Adrenal gland (tissue), 9 donors: ENCODE measurements at regions not wholly inside any gene's neighbourhood (a gene's known extent, or its start where the extent isn't known, plus 50 kb on each side); places are given as distances from the start of the nearest gene placed in this dataset.

Source experiments
- DNase-seq, 7 donors: peaks; one replicate each; pipeline ENCODE4 v3.0.0-alpha.2; 2019 to 2020
- H3K27ac ChIP-seq, 5 donors: fragments of 200-600 bp; sonication (generic) in 4 of 5; 1 replicate in 3 of 5; 2 replicates in 2 of 5; pipeline versions ENCODE4 v1.5.1 to v1.8.0; 2016 to 2020; ENCODE audit warnings: mild to moderate bottlenecking in 1 of 5
- H3K27me3 ChIP-seq: fragments of 200-600 bp; 2 replicates; pipeline ENCODE4 v1.8.0; 2021
- H3K36me3 ChIP-seq, 2 donors: fragments of 200-600 bp; replicated peaks in 1 of 2; 1 replicate in 1 of 2; 2 replicates in 1 of 2; pipeline versions ENCODE4 v1.5.1 to v1.8.0; 2018 to 2022
- H3K4me1 ChIP-seq, 2 donors: fragments of 200-600 bp; replicated peaks in 1 of 2; 1 replicate in 1 of 2; 2 replicates in 1 of 2; pipeline versions ENCODE4 v1.5.1 to v1.8.0; 2018 to 2021
- H3K4me3 ChIP-seq, 4 donors: fragments of 200-600 bp; sonication (generic) in 3 of 4; one replicate each; pipeline ENCODE4 v1.5.1; 2016 to 2018
- H3K9me3 ChIP-seq, 3 donors: fragments of 200-600 bp; sonication (generic) in 1 of 3; replicated peaks in 1 of 3; 1 replicate in 2 of 3; 2 replicates in 1 of 3; pipeline versions ENCODE4 v1.5.1 to v1.8.0; 2016 to 2021
- POLR2A ChIP-seq, 2 donors: fragments of 450-650 bp; IDR thresholded peaks; one replicate each; pipeline ENCODE4 v1.6.1; 2017; ENCODE audit warnings: antibody characterized with exemption in 2 of 2, mild to moderate bottlenecking in 2 of 2, moderate library complexity in 1 of 2
- WGBS, 4 donors: extraction: QIAGEN DNeasy Blood & Tissue Kit in 2 of 4; methylation state at CpG; one replicate each; pipeline versions ENCODE4 v1.1.5 to v1.1.7; 2013 to 2017; 5-methylcytosine and 5-hydroxymethylcytosine counted together
- intact Hi-C, 2 donors: fragments of 100-400 bp; cut with DNase I; formaldehyde crosslinking; loops; one replicate each; pipeline versions ENCODE4 v1.14.1 to v1.15.0; 2022 to 2023
- TF ChIP-seq, protein P1 (sequence below), 6 experiments: fragments of 450-650 bp in 4 of 6; fragments of 200-600 bp in 2 of 6; sonication (generic) in 1 of 6; IDR thresholded peaks; 1 replicate in 5 of 6; 2 replicates in 1 of 6; pipeline versions ENCODE4 v1.5.1 to v1.8.0; 2016 to 2021; ENCODE audit warnings: antibody characterized with exemption in 6 of 6, mild to moderate bottlenecking in 2 of 6, moderate library complexity in 1 of 6
- donor health status: healthy with polysubstance abuse.
- donor health status: Bipolar disorder and iron deficiency.
- donor health status: DM: yes; HTN: yes; CAD: no.
- donor health status: DM: no; HTN: no; CAD: no.
- donor health status: DM: no; HTN: no; CAD: no.

DNA sequence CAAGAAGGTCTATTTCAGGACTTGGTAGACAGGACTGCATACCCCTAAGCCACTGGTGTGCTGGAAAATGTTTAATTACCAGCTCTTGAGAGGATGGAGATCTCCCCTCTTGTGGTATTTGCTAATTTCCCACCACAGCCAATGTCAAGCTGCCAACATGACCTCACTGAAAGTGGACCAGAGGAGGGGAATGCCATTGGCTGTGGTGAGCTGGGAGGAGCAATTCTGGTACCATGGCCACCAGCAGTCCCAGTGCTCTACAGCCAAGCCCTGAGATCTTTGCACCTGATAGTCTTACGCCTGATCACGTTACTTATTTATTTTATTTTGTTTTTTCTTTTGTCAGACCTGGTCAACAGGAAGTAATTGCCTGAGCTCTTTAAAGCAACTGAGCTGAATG lies 82.5 kb upstream of the BCL6 start:
- intact Hi-C loops, result no loop called here
- Histone ChIP-seq H3K27ac (no peak overlapping the region), H3K36me3 (no peaks in the 10 kb centered on the region), H3K4me3 (no peak overlapping the region), H3K9me3 (no peaks in the 10 kb centered on the region), H3K27me3 (no peaks in the 10 kb centered on the region), H3K4me1 (no peaks in the 10 kb centered on the region)
- WGBS, 4 donors, result 86 to 92% (median 89%) methylated on average over 2 of the region's 2 CpGs
- TF ChIP-seq, protein P1, sequence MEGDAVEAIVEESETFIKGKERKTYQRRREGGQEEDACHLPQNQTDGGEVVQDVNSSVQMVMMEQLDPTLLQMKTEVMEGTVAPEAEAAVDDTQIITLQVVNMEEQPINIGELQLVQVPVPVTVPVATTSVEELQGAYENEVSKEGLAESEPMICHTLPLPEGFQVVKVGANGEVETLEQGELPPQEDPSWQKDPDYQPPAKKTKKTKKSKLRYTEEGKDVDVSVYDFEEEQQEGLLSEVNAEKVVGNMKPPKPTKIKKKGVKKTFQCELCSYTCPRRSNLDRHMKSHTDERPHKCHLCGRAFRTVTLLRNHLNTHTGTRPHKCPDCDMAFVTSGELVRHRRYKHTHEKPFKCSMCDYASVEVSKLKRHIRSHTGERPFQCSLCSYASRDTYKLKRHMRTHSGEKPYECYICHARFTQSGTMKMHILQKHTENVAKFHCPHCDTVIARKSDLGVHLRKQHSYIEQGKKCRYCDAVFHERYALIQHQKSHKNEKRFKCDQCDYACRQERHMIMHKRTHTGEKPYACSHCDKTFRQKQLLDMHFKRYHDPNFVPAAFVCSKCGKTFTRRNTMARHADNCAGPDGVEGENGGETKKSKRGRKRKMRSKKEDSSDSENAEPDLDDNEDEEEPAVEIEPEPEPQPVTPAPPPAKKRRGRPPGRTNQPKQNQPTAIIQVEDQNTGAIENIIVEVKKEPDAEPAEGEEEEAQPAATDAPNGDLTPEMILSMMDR (IDR thresholded peaks at IDR 0.05), result no peak
- no peak for TF ChIP-seq POLR2A (IDR thresholded peaks at IDR 0.05)
- DNase-seq, result no peak

DNA sequence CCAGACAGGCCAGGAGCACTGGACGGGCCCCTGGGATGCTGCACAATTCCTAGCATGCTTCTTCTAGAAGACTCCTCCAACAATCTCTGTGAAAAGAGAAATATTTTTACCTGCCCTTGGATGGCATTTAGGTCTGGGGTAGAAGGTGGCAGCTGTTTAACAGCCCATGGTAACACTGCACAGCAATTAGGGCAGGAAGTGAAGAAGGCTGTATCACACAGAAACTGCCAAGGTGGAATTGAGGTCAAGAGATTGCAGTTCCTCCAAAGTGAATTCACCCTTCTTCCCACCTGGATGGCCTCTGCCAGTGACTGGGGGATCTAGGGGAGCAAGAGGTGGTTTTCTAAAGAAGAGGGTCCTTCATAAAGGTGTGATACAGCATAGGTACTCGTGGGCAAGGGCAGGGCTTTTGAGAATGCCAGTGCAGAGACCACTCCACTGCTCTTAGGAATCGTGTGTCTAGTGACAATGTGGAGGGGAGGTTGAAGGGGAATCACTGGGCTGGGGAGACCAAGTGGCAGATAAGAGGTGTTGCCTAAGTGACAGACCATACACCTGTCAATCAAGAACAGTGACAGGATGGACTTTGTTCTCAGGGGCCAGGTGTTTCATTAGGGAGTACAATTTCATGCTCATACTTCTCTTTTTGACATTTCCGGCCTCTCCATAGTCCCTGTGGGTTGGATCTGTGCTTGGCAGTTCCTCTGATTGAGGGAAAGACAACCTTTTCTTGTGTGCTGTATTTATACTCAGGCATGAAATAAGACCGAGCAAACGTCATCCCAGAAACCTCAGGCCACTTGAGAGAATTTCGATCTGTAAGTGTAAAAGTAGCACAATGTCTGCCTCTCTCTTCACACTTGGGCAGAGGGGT lies 83.5 kb upstream of the BCL6 start:
- intact Hi-C loops, result no loop called here

DNA sequence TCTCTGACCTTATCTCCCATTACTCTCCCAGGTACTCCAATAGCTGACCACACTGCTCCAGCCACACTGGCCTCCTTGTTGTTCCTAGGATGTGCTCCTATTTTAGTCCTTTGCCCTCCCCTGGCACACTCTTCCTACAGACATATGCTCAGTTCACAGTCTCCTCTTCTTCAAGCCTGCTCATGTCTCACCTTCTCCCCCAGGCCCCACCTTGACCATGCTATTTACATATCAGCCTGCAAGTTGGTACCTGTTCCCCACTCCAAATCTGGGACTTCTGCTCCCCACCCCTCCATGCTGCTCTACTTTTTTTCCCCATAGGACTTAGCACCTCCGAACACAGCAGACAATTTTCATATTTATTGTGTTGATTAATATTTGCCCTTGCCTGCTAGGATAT lies 84.9 kb upstream of the BCL6 start:
- Histone ChIP-seq H3K9me3 (no peaks in the 10 kb centered on the region), H3K27ac (no peak overlapping the region), H3K27me3 (no peaks in the 10 kb centered on the region), H3K4me1 (no peaks in the 10 kb centered on the region), H3K4me3 (no peak overlapping the region), H3K36me3 (no peaks in the 10 kb centered on the region)
- no peak for DNase-seq
- 88 to 98% (median 94%) methylated on average over 1 of the region's 1 CpG for WGBS, 4 donors
- intact Hi-C loops, result no loop called here
- TF ChIP-seq, protein P1 (IDR thresholded peaks at IDR 0.05), result no peak
- TF ChIP-seq POLR2A (IDR thresholded peaks at IDR 0.05), result no peak

More for the DNA sequence above, 83.5 kb upstream of the BCL6 start:
- Histone ChIP-seq H3K4me3 (no peak overlapping the region), H3K27me3 (no peaks in the 10 kb centered on the region), H3K27ac (no peak overlapping the region), H3K36me3 (no peaks in the 10 kb centered on the region), H3K9me3 (no peaks in the 10 kb centered on the region), H3K4me1 (no peaks in the 10 kb centered on the region)
- 83 to 87% (median 85%) methylated on average over 7 of the region's 7 CpGs for WGBS, 4 donors
- no peak for DNase-seq
- TF ChIP-seq POLR2A (IDR thresholded peaks at IDR 0.05), result no peak
- TF ChIP-seq, protein P1 (IDR thresholded peaks at IDR 0.05), result no peak

DNA sequence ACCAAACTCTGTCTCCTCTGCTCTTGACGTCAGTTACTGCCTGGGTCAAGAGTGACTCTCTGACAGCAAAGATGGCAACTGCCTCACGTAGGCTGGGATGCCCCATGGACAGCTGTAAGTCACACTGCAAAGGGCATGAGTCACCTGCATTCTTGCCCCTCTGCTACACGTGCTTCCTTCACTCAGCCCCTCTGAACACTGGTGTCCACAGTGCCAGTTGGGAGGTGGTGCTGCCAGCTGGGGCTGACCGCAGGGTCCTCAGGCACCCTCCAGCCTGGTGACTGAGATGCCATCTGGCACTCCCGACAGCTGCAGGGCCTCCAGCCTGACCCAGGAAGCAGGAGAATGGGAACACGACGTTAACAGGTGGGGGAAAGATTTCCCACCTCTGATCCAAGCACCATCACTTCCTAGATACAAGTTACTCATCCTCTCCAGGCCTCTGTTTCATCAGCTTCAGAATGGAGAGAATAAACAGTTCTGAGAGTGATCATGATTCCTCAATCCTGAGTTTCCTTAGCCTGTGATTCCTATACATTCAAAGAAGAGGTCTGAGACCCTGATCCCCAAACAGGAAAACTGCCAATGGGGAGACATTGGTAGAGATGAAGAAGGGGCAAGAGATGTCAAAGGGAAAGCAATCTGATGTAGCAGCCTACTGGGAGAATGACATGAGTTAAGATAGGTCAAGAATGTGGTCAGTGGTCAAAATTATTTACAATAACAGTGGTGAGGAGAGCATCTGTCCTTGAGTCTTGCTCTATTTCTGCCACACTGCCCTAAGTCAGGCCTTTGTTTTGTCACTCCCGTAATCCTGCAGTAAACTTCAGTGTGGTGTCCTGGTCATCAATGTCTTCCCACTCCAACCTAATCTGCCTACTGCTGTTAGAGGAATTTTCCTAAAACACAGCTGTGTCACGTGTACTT lies 86.1 kb upstream of the BCL6 start:
- H3K36me3 ChIP-seq, result no peaks in the 10 kb centered on the region
- H3K27ac ChIP-seq, result no peak overlapping the region
- no peak for TF ChIP-seq POLR2A (IDR thresholded peaks at IDR 0.05)
- TF ChIP-seq, protein P1 (IDR thresholded peaks at IDR 0.05), result no peak
- H3K27me3 ChIP-seq, result no peaks in the 10 kb centered on the region
- H3K9me3 ChIP-seq, result no peaks in the 10 kb centered on the region
- no peaks in the 10 kb centered on the region for H3K4me1 ChIP-seq
- 82 to 88% (median 86%) methylated on average over 6 to 9 of the region's 9 CpGs for WGBS, 4 donors
- no peak for DNase-seq
- intact Hi-C loops, result no loop called here
- no peak overlapping the region for H3K4me3 ChIP-seq
